GM12865 (cell line): ENCODE measurements at regions not wholly inside any gene's neighbourhood (a gene's known extent, or its start where the extent isn't known, plus 50 kb on each side); places are given as distances from the start of the nearest gene placed in this dataset.

Experiments
- DNase-seq: peaks from one replicate; pipeline ENCODE4 v3.0.0; 2010; ENCODE audit warnings: low read depth
- H3K4me3 ChIP-seq: 2 replicates; pipeline ENCODE4 v1.5.1; 2011; ENCODE audit warnings: mild to moderate bottlenecking, low read depth, low read length, control low read depth
- CTCF ChIP-seq: IDR thresholded peaks from 2 replicates; pipeline ENCODE4 v1.5.1; 2011; ENCODE audit warnings: low read length, control low read depth, low read depth, inconsistent platforms; ENCODE audit not compliant: insufficient read depth; ENCODE audit errors: missing control alignments

DNA sequence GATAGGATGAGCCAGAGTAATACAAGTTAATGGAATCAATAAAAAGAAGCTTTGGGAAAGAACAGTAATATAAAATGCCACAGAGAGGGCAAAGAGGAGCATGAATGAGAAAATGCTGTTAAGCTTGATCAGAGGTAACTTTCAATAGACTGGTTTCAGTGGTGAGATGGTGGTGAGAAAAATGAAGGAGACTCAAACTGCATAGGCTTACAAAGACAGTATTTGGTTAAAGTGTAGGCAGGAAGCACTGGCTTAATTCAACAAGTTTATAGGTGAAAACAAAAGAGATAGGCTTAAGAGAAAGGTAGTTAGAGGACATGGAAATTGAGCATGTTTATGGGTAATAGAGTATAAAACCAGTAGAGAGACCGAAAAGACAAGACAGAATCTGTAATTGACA, 298.6 kb upstream of the ADAMTS5 start:
- H3K4me3 ChIP-seq = no peak overlapping the region
- no peak for DNase-seq
- TF ChIP-seq CTCF = no peak

DNA sequence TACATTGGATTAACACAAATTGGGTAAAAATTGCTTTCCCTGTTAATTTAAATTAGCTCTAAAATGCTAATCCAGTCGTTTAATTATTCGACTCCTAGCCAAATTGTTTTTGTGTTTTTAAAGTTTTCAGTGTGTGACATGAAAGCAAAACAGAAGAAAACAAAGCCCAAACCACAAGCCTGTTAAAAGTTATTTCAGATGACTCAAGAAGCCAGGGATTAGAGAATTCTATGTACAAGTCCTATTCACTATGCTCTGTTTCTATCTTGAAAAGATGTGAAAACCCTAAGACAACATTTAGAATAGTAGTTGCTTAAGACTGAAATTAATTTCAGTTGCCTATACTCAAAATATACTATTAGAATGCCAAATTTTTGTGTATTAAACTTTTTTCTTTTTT, 294.8 kb upstream of the ADAMTS5 start:
- TF ChIP-seq CTCF = no peak
- no peak for DNase-seq
- no peak overlapping the region for H3K4me3 ChIP-seq

DNA sequence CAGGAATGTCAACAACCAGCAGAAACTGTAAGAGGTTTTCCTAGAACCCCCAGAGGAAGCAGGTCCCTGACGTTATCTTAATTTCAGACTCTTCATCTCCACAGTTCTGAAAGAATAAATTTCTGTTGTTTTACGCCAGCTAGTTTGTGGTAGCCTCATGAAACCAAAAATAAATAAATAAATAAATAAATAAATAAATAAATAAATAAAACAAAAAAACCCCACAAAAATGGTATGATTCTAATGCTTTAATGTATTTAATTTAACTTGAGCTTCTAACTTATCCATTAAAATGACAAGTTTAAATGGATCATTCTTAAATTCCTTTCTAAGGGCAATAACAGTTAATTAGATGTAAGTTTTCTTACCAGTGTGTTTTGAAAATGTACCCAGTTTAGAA, 293.8 kb upstream of the ADAMTS5 start:
- no peak overlapping the region for H3K4me3 ChIP-seq
- DNase-seq = no peak
- TF ChIP-seq CTCF = no peak

DNA sequence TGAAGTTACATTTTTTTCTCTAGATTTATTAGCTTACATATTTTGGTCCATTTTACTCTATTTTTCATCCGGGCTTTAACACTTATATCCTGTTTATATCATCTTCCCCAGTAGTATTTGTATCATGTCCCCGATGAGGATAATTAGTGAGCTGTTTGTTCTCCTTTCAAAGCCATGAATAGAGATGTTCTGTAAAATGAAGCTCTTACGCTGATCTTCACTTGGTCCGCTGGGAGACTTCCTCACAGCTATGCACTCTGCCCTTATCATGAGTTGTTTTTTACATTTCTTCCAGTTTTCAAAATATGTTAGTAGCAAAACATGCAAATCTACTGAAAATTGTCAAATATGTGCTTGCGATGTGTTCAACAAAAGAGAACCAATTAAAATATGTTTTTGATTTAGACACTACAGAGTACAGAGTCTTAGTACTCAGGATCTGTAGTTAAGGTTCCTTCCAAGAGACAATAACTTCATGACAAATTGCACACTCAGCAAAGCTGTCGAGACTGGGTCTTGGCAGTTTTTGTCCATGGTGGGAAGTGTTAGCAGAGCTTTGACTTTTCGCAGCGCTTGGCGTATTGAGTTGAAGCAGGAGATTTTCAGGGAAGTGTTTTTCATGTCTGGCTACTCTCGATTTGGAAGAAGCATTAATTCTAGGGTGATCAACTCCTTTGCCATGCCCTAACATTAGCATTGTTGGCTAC, 292.0 kb upstream of the ADAMTS5 start:
- TF ChIP-seq CTCF = no peak
- no peak for DNase-seq
- no peak overlapping the region for H3K4me3 ChIP-seq

DNA sequence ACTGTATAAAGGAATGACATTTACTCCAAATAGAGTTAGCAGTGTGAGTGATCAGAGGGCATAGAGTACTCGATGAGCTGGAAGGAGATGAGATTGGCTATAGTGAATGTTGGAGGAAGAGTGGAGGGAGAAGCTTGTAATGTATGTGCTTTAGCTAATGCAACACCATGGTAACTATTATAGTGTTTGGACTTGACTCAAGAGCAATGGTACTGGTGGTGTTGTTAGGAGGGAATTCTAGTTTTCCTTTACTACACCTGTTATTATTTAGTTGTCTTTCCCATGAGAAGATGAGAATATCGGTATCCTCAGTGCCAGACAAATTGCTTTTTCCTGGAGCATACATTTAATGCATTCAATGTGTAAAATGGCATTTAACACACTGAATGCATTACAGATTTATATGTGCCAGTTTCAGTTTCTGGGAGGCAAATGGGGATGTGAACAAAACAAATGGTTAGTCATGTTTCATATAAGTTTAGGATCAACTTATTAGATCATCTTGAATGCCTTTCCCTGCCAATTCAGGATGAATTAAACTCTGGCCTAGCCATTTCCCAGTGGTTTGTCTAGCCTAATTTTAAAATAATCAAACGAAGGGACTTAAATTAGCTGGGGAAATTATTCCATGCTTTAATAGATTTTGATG, 291.1 kb upstream of the ADAMTS5 start:
- no peak for DNase-seq
- no peak for TF ChIP-seq CTCF
- H3K4me3 ChIP-seq = no peak overlapping the region

- no peak for TF ChIP-seq CTCF
- DNase-seq = no peak
- H3K4me3 ChIP-seq = no peak overlapping the region
Observed at GRCh38 chr21:27257226-27257625, 290.3 kb upstream of the ADAMTS5 start.

DNA sequence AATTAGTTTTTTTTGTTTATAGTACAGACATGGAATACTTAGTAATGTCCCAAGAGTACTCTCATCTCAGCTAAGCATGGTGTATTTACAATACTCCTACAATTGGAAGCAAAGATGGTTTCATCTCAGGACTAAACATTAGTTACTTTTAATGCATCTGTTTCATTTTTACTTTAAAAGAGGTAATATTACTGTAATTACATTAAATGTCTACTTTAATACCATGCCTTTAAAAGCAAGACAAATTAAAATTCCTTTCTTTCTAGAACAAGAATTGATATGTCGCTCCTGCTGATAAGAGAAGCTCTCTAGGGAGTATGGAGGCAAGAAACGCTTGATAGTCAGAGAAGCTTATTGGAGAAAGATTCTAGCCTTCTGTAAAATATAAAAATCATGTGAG, 284.9 kb upstream of the ADAMTS5 start:
- H3K4me3 ChIP-seq = no peak overlapping the region
- DNase-seq = no peak
- no peak for TF ChIP-seq CTCF
